ENCODE measurements at regions not wholly inside any gene's neighbourhood (a gene's known extent, or its start where the extent isn't known, plus 50 kb on each side); places are given as distances from the start of the nearest gene placed in this dataset.
"Not testable (repeated sequence)": the region's sequence is repeated elsewhere in the genome, so short reads cannot be mapped to it uniquely, and the experiment has no call there.

DNA sequence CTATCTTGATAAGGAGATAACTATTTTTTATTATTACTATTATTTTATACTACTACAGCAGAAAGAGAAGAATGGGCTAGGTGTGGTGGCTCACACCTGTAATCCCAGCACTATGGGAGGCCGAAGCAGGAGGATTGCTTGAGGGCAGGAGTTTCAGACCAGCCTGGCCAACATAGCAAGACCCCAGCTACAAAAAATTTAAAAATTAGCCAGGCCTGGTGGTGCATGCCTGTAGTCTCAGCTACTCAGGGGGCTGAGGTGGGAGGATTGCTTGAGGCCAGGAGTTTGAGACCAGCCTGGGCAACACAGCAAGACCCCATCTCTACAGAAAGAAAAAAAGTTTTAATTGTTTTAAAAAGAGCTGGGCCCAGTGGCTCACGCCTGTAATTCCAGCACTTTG lies 58.9 kb upstream of the CUX1 start:
- TF ChIP-seq POLR2A, POLR2AphosphoS5, EP300 (IDR thresholded peaks at IDR 0.05): not testable (repeated sequence)
- TF ChIP-seq, protein P1, sequence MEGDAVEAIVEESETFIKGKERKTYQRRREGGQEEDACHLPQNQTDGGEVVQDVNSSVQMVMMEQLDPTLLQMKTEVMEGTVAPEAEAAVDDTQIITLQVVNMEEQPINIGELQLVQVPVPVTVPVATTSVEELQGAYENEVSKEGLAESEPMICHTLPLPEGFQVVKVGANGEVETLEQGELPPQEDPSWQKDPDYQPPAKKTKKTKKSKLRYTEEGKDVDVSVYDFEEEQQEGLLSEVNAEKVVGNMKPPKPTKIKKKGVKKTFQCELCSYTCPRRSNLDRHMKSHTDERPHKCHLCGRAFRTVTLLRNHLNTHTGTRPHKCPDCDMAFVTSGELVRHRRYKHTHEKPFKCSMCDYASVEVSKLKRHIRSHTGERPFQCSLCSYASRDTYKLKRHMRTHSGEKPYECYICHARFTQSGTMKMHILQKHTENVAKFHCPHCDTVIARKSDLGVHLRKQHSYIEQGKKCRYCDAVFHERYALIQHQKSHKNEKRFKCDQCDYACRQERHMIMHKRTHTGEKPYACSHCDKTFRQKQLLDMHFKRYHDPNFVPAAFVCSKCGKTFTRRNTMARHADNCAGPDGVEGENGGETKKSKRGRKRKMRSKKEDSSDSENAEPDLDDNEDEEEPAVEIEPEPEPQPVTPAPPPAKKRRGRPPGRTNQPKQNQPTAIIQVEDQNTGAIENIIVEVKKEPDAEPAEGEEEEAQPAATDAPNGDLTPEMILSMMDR (IDR thresholded peaks at IDR 0.05): not testable (repeated sequence)
